ENCODE measurements at regions not wholly inside any gene's neighbourhood (a gene's known extent, or its start where the extent isn't known, plus 50 kb on each side); places are given as distances from the start of the nearest gene placed in this dataset.

- TF ChIP-seq, protein P1, sequence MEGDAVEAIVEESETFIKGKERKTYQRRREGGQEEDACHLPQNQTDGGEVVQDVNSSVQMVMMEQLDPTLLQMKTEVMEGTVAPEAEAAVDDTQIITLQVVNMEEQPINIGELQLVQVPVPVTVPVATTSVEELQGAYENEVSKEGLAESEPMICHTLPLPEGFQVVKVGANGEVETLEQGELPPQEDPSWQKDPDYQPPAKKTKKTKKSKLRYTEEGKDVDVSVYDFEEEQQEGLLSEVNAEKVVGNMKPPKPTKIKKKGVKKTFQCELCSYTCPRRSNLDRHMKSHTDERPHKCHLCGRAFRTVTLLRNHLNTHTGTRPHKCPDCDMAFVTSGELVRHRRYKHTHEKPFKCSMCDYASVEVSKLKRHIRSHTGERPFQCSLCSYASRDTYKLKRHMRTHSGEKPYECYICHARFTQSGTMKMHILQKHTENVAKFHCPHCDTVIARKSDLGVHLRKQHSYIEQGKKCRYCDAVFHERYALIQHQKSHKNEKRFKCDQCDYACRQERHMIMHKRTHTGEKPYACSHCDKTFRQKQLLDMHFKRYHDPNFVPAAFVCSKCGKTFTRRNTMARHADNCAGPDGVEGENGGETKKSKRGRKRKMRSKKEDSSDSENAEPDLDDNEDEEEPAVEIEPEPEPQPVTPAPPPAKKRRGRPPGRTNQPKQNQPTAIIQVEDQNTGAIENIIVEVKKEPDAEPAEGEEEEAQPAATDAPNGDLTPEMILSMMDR (conservative IDR thresholded peaks at IDR 0.05 in 1 of 2, IDR thresholded peaks at IDR 0.05 in 1 of 2; ENCODE audit: low read depth in 1 of 2, low read length in 2 of 2): no peak
- no peak for TF ChIP-seq EZH2 (IDR thresholded peaks at IDR 0.05; ENCODE audit: low read length, missing control alignments)
These were observed 75.7 kb upstream of the BNIP2 start for GRCh38 chr15:59764775-59765174.

Data from fibroblast of lung (primary cell).